ENCODE measurements at regions not wholly inside any gene's neighbourhood (a gene's known extent, or its start where the extent isn't known, plus 50 kb on each side); places are given as distances from the start of the nearest gene placed in this dataset.

DNA sequence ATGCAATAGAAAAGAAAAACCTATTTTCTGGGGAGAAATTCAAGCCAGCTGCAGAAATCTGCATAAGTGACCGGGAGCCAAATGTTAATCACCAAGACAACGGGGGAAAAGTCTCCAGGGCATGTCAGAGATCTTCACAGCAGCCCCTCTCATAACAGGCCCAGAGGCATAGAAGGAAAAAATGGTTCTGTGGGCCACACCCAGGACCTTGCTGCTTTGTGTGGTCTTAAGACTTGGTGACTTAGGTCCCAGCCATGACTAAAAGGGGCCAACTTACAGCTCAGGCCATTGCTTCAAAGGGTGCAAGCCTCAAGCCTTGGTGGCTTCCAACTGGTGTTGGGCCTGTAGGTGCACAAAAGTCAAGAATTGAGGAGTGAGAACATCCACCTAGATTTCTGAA, 2847.6 kb upstream of the PCDH20 start:
- no peak for DNase-seq (ENCODE audit: low spot score in 2 of 2)
- TF ChIP-seq EP300 (IDR thresholded peaks at IDR 0.05) = no peak
- TF ChIP-seq, protein P1, sequence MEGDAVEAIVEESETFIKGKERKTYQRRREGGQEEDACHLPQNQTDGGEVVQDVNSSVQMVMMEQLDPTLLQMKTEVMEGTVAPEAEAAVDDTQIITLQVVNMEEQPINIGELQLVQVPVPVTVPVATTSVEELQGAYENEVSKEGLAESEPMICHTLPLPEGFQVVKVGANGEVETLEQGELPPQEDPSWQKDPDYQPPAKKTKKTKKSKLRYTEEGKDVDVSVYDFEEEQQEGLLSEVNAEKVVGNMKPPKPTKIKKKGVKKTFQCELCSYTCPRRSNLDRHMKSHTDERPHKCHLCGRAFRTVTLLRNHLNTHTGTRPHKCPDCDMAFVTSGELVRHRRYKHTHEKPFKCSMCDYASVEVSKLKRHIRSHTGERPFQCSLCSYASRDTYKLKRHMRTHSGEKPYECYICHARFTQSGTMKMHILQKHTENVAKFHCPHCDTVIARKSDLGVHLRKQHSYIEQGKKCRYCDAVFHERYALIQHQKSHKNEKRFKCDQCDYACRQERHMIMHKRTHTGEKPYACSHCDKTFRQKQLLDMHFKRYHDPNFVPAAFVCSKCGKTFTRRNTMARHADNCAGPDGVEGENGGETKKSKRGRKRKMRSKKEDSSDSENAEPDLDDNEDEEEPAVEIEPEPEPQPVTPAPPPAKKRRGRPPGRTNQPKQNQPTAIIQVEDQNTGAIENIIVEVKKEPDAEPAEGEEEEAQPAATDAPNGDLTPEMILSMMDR (IDR thresholded peaks at IDR 0.05) = no peak
- no peak for TF ChIP-seq POLR2A (IDR thresholded peaks at IDR 0.05)
- no peaks in the 10 kb centered on the region for H3K9me3 ChIP-seq
- 77 to 79% methylated on average over 2 of the region's 2 CpGs for WGBS, 2 donors
- H3K27ac ChIP-seq = no peak overlapping the region
- H3K36me3 ChIP-seq = no peaks in the 10 kb centered on the region
- H3K27me3 ChIP-seq = no peaks in the 10 kb centered on the region
- no peak overlapping the region for H3K4me3 ChIP-seq
- no peaks in the 10 kb centered on the region for H3K4me1 ChIP-seq

DNA sequence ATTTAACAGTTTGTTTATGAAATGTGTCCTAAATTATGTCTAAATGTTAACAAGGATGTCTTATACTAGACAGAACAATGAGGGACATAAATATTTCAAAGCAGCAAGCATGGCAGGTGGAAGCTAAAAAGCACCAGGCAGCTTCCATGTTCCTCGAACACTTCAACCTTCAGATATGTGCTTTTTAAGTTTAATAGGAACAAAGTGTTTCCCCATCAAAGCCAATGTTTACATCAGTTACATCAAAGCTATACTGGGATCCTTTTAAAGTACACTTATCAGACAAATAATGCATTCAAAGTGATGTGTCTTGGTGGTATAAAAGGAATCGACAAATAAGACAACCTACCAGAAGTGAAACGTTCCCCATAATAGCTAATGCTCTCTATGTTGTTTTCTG, 2841.1 kb upstream of the PCDH20 start:
- Histone ChIP-seq H3K36me3 (no peaks in the 10 kb centered on the region), H3K4me1 (no peaks in the 10 kb centered on the region), H3K9me3 (peaks cover 0 to 3% (median 0%) of the 10 kb centered on the region in 4 donors), H3K4me3 (no peak overlapping the region), H3K27ac (no peak overlapping the region), H3K27me3 (no peaks in the 10 kb centered on the region)
- TF ChIP-seq, protein P1 (IDR thresholded peaks at IDR 0.05) = no peak
- TF ChIP-seq EP300 (IDR thresholded peaks at IDR 0.05) (no peak), POLR2A (IDR thresholded peaks at IDR 0.05) (no peak)
- WGBS, 2 donors = 68 to 77% methylated on average over 3 of the region's 3 CpGs
- no peak for DNase-seq (ENCODE audit: low spot score in 2 of 2)

DNA sequence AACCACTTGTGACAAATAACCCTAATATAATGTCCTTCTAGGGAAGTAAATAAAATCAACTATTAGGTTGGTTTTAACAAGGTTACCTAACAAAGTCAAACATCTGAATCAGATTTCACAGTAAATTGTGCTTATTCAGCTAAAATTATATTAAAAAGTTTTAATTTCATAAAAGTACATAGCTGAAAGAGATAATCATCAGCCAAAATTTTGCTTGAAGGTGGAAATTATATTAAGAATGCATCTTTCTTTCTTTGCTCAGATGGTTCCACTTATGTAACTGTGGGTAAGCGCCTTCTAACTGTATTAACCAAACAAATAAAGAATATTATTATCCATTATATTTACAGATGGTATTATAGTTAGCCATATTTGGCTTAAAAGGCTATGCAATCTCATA, 2840.3 kb upstream of the PCDH20 start:
- no peaks in the 10 kb centered on the region for H3K36me3 ChIP-seq
- no peaks in the 10 kb centered on the region for H3K27me3 ChIP-seq
- TF ChIP-seq, protein P1 (IDR thresholded peaks at IDR 0.05) = no peak
- no peak for TF ChIP-seq EP300 (IDR thresholded peaks at IDR 0.05)
- TF ChIP-seq POLR2A (IDR thresholded peaks at IDR 0.05) = no peak
- peaks cover 0 to 10% (median 0%) of the 10 kb centered on the region in 4 donors for H3K9me3 ChIP-seq
- H3K4me1 ChIP-seq = no peaks in the 10 kb centered on the region
- no peak overlapping the region for H3K27ac ChIP-seq
- no peak for DNase-seq (ENCODE audit: low spot score in 2 of 2)
- 71 to 75% methylated on average over 1 of the region's 1 CpG for WGBS, 2 donors
- H3K4me3 ChIP-seq = no peak overlapping the region

DNA sequence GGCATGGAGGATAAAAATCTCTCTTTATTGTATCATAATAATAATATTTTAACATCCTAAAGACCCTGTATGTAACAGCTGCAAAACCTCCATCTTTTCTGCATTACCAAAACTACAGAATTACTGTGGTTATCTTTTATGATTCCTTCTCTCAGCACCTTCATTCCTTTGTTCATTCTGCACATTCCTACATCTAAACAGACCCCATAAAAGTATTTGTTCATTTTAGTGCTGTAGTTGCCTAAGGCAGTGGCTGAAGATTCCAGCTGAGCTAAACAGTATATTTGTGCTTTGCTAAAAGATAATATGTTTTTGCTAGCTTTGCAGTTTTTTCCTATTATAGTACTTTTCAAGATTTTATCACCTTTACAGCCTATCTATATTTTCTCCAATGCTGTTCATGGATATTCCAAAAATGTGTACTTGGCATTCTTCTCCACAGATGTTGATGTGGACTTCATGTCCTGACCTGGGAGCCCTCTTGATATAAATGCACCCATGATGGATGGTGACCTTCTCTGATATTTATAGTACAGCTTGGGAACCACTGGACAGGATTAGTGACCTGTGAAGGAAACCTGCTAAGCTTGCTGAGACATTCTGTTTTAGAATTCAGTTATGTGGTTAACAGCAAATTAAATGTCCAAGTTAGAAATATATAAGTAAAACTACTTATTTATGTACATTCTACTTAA, 2832.9 kb upstream of the PCDH20 start:
- H3K9me3 ChIP-seq = peaks cover 0 to 10% (median 0%) of the 10 kb centered on the region in 4 donors
- TF ChIP-seq POLR2A (IDR thresholded peaks at IDR 0.05) = no peak
- no peak overlapping the region for H3K27ac ChIP-seq
- H3K4me3 ChIP-seq = no peak overlapping the region
- H3K36me3 ChIP-seq = no peaks in the 10 kb centered on the region
- no peaks in the 10 kb centered on the region for H3K27me3 ChIP-seq
- H3K4me1 ChIP-seq = no peaks in the 10 kb centered on the region
- DNase-seq (ENCODE audit: low spot score in 2 of 2) = no peak

DNA sequence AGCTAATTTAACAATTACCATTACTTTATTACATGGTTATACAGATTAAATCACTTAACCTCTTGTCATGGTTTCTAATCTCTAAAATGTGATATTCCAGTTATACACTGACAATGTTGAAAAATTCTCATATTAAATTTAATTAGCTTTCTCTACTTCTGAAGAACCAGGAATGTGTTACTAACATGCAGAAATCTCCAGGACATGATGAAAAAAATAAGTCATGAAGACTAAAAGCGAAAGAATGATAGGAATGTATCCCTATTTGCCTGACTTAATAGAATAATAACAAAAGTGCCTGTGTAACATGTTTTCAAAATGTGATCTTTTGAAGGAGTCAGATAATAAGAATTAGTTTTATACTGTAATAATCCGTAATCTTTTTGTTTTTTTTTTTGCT, 2823.7 kb upstream of the PCDH20 start:
- no peak for DNase-seq (ENCODE audit: low spot score in 2 of 2)
- H3K36me3 ChIP-seq = no peaks in the 10 kb centered on the region

More for the DNA sequence above, 2823.7 kb upstream of the PCDH20 start:
- Histone ChIP-seq H3K4me3 (no peak overlapping the region), H3K4me1 (no peaks in the 10 kb centered on the region), H3K9me3 (no peaks in the 10 kb centered on the region), H3K27me3 (no peaks in the 10 kb centered on the region), H3K27ac (no peak overlapping the region)
- WGBS, 2 donors = 18 to 27% methylated on average over 2 of the region's 2 CpGs
- TF ChIP-seq POLR2A (IDR thresholded peaks at IDR 0.05) (no peak), EP300 (IDR thresholded peaks at IDR 0.05) (no peak)
- TF ChIP-seq, protein P1 (IDR thresholded peaks at IDR 0.05) = no peak
